DMS79 treated with DMSO at 0.1 percent for 48 hours (cell line): ENCODE measurements at regions not wholly inside any gene's neighbourhood (a gene's known extent, or its start where the extent isn't known, plus 50 kb on each side); places are given as distances from the start of the nearest gene placed in this dataset.

Experiments
- DNase-seq: peaks from one replicate; lab custom pipeline; 2025; lab: John Stamatoyannopoulos, UW

DNA sequence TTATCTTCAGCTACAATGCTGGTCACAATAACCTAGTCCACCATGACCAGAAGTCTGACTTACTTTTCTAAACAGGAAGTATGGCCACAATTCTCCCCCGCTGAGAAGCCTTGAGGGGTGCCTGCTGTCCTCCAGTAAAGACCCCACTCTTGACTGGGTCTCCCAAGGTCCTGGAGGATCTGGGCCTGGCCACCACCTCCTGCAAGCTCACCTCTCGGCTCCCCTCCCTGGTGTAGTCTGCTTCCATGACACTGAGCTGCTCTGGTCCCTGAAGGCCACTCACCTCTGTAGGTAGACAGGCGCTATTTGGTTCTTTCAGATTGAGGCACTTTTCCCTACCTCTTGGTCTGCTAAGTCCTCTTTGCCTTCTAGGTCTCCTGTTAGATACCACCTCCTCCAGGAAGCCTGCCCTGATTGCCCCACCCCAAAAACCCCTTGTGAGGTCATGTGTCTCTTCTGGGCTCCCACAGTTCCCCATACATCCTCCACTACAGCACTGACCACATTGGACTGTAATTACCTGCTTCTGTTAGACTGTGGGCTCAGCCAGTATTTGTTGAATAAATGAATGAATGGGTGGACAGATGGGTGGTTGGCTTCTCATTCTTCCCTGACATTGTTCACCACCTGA, 62.6 kb upstream of the IER5L start:
- no peak for DNase-seq

DNA sequence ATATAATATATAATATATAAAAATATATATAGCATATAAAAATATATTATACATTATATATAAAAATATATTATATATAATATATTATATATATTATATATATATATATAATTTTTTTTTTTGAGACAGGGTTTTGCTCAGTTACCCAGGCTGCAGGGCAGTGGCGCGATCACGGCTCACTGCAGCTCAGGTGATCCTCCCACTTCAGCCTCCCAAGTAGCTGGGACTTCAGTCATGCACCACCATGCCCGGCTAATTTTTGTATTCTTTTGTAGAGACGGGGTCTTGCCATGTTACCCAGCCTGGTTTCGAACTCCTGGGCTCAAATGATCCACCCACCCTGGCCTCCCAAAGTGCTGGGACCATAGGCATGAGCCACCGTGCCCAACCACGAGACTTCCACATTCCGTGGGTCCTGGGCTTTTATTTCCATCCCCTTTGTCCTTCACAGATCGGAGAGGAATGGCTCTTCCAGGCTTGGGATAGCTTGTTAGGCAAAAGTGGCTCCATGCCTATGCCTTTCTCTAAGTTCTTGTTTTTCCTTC, 62.0 kb upstream of the IER5L start:
- DNase-seq = no peak

- DNase-seq = no peak
Measured at GRCh38 chr9:129237803-129238202, 59.7 kb upstream of the IER5L start.

DNA sequence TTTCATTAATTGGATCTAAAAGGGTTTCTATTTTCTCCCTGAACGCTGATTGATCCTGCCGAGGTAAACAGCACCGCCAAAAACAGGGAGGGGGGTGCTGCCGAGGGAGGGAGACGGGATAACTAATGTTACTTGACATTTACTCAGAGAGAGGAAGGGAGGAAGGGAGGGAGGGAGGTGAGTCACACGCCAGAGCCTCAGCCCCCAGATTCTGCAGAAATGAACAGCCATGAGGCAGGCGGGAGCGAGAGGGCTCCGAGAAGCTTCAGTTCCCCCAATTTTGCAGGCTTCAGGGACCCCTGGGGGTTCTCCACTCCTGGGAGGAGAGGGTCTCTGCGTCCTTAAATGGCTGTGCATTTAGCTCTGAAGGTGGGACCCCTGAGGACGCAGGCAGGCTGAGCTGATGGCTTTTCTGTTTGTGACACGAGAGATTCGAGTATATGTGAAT, 59.1 kb upstream of the IER5L start:
- DNase-seq = no peak

- no peak for DNase-seq
Measured at GRCh38 chr9:129236441-129237145, 58.5 kb upstream of the IER5L start.

DNA sequence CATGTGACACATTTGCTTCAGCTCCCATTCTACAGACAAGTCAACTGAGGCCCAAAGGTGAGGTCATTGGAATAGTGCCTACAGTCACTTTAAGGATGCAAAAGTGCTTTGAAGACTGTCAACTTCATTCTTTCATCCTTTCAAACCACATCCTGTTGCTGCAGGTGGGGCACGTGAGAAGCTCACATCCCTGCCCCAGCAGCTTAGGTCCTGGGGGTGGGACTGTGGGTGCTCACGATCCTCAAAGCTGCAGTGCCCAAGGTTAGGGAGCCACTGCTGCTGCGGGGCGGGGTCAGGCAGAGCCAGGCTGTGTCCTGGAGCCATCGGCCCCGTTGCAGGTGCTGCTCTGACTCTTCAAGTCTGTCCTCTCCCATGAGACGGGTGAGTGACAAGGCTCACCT, 57.9 kb upstream of the IER5L start:
- DNase-seq = no peak

GRCh38 chr9:129235041-129235930, 57.2 kb upstream of the IER5L start:
- DNase-seq = no peak

GRCh38 chr9:129234491-129234890, 56.4 kb upstream of the IER5L start:
- no peak for DNase-seq

GRCh38 chr9:129232839-129233591, 55.0 kb upstream of the IER5L start:
- DNase-seq = no peak

GRCh38 chr9:129231759-129232158, 53.7 kb upstream of the IER5L start:
- no peak for DNase-seq

DNA sequence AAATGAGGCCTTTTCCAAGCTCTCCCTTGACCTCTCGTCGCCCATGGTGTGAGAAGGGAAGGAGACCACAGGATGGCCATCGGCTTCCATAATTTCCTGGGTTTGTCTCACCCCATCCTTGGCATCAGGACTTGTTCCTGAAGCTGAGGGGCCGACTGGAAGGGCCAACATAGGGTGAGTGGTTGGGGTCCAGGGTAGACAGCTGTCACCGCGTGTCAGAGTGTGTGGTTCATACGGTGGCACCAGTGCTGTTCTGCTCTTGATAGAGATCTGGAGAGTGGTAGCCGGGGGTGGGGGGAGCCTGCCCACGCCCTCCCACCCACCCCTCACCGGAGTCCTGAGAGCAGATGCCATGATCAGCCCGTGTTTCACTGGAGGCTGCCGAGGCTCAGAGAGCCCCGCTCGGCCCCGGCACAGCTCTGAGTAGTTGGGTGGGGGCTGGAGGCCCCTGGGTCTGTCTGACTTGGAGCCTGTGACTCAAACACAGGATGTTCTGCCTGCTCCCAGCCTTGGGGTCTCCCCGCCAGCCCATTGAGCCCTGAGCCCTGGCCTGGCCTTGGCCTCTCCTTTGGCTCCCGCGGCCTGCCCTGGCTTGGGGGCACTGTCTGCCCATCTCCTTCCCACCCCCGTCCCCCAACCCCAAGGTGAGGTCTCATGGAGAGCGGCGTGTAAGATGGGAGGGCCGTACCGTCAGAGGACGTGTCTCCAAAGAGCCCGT, 53.1 kb upstream of the IER5L start:
- DNase-seq = no peak

GRCh38 chr9:129230302-129230701, 52.2 kb upstream of the IER5L start:
- DNase-seq = no peak
